Thyroid gland (tissue), 4 donors: ENCODE measurements at regions not wholly inside any gene's neighbourhood (a gene's known extent, or its start where the extent isn't known, plus 50 kb on each side); places are given as distances from the start of the nearest gene placed in this dataset.

Source experiments
- DNase-seq, 2 donors: peaks; one replicate each; pipeline ENCODE4 v3.0.0-alpha.2; 2019
- H3K27ac ChIP-seq, 3 donors: fragments of 200-600 bp; sonication (generic); 1 replicate in 2 of 3; 2 replicates in 1 of 3; pipeline ENCODE4 v1.5.1; 2016 to 2019; ENCODE audit warnings: mild to moderate bottlenecking in 1 of 3, moderate library complexity in 1 of 3
- H3K27me3 ChIP-seq: fragments of 200-600 bp; sonication (generic); one replicate; pipeline ENCODE4 v1.5.1; 2019
- H3K36me3 ChIP-seq, 2 donors: fragments of 200-600 bp; sonication (generic); one replicate each; pipeline ENCODE4 v1.5.1; 2016 to 2019
- H3K4me1 ChIP-seq, 2 donors: fragments of 200-600 bp; sonication (generic); one replicate each; pipeline ENCODE4 v1.5.1; 2017 to 2019
- H3K4me3 ChIP-seq, 3 donors: fragments of 200-600 bp; sonication (generic); replicated peaks in 1 of 3; 1 replicate in 2 of 3; 2 replicates in 1 of 3; pipeline ENCODE4 v1.5.1; 2016; ENCODE audit warnings: mild to moderate bottlenecking in 1 of 3
- H3K9me3 ChIP-seq: fragments of 200-600 bp; sonication (generic); one replicate; pipeline ENCODE4 v1.5.1; 2017
- CTCF ChIP-seq, 6 experiments: fragments of 200-600 bp in 3 of 6; fragments of 450-650 bp in 3 of 6; sonication (generic) in 3 of 6; IDR thresholded peaks; one replicate each; pipeline ENCODE4 v1.5.1; 2016 to 2019; ENCODE audit warnings: antibody characterized with exemption in 6 of 6, mild to moderate bottlenecking in 2 of 6, inconsistent platforms in 1 of 6, moderate library complexity in 1 of 6
- POLR2A ChIP-seq, 2 donors: fragments of 450-650 bp; IDR thresholded peaks; one replicate each; pipeline ENCODE4 v1.6.1; 2017; ENCODE audit warnings: antibody characterized with exemption in 2 of 2, mild to moderate bottlenecking in 2 of 2, moderate library complexity in 1 of 2
- WGBS, 2 donors: methylation state at CpG; one replicate each; pipeline ENCODE4 v1.1.5; 2017; 5-methylcytosine and 5-hydroxymethylcytosine counted together
- intact Hi-C: fragments of 100-400 bp; cut with DNase I; formaldehyde crosslinking; loops from one replicate; pipeline ENCODE4 v1.15.1; 2023

DNA sequence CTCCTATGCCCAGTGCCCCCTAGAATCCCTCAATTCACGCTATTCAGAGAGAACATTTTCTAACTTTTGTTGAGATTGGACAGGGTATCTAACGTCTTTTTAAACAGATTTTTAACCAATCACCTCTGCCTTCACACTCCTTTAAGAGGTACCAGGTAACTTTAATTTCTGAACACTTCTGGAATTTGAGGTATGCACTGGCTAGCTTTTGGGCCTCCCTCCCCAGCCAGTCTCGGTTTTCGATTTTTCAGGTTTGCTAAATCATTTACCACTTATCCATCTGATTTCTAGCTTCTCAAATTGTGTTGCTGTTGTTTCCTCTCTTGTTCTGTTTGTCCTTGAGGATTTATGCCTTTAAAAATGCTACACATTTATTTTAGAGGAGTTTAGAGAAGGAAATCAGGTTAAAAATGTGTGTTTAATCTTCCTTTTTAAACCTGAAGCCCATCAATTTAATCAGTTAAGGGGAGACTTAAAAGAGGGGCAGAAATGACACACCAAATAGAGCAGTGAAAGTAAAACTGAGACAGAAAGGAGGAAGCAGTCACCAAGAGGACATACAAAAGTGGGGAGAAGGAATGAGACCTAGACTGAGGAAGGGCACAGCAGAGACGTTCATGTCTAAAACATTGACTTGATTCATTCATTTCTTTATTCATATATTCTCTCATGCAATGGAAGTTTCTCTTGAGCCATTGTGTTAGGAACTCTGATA lies 139.6 kb upstream of the HTR2A start:
- no peaks in the 10 kb centered on the region for H3K27me3 ChIP-seq
- H3K36me3 ChIP-seq: no peaks in the 10 kb centered on the region
- no peak overlapping the region for H3K27ac ChIP-seq
- no peaks in the 10 kb centered on the region for H3K9me3 ChIP-seq
- H3K4me3 ChIP-seq: no peak overlapping the region
- WGBS, 2 donors: 57% methylated on average over 5 of the region's 5 CpGs
- no peak for DNase-seq
- TF ChIP-seq CTCF (IDR thresholded peaks at IDR 0.05) (no peak), POLR2A (IDR thresholded peaks at IDR 0.05) (no peak)
- intact Hi-C loops: no loop called here
- no peaks in the 10 kb centered on the region for H3K4me1 ChIP-seq

DNA sequence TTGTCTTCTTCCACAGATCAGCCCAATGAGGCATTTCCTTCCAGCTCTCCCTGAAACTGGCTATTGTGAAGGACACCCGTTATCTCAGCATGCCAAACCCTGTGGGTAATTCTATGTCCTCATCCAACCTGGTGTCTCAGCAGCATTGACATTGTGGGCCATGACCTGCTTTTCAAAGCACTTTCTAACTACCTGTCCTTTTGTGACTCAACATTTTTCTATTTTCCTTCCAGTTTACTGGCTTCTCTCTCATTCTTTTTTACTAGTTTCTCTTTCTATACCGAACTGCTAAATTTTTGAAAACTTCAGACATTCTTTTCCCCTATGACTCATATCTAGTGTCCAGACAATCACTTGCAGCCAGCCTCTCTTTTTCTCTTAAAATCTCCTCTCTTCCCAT lies 136.4 kb upstream of the HTR2A start:
- Histone ChIP-seq H3K36me3 (no peaks in the 10 kb centered on the region), H3K27me3 (no peaks in the 10 kb centered on the region), H3K4me3 (no peak overlapping the region), H3K9me3 (no peaks in the 10 kb centered on the region), H3K27ac (no peak overlapping the region), H3K4me1 (no peaks in the 10 kb centered on the region)
- intact Hi-C loops: no loop called here
- no peak for DNase-seq
- 58 to 63% methylated on average over 2 of the region's 2 CpGs for WGBS, 2 donors
- TF ChIP-seq CTCF (IDR thresholded peaks at IDR 0.05) (no peak), POLR2A (IDR thresholded peaks at IDR 0.05) (no peak)

GRCh38 chr13:47027780-47028437 lies 131.1 kb upstream of the HTR2A start:
- H3K4me3 ChIP-seq: no peak overlapping the region
- no peak for DNase-seq
- no peak overlapping the region for H3K27ac ChIP-seq
- TF ChIP-seq POLR2A (IDR thresholded peaks at IDR 0.05) (no peak), CTCF (IDR thresholded peaks at IDR 0.05) (no peak)
- intact Hi-C loops: no loop called here
- WGBS, 2 donors: 45 to 54% methylated on average over 6 of the region's 6 CpGs
- no peaks in the 10 kb centered on the region for H3K36me3 ChIP-seq
- H3K9me3 ChIP-seq: no peaks in the 10 kb centered on the region
- no peaks in the 10 kb centered on the region for H3K27me3 ChIP-seq
- H3K4me1 ChIP-seq: no peaks in the 10 kb centered on the region

DNA sequence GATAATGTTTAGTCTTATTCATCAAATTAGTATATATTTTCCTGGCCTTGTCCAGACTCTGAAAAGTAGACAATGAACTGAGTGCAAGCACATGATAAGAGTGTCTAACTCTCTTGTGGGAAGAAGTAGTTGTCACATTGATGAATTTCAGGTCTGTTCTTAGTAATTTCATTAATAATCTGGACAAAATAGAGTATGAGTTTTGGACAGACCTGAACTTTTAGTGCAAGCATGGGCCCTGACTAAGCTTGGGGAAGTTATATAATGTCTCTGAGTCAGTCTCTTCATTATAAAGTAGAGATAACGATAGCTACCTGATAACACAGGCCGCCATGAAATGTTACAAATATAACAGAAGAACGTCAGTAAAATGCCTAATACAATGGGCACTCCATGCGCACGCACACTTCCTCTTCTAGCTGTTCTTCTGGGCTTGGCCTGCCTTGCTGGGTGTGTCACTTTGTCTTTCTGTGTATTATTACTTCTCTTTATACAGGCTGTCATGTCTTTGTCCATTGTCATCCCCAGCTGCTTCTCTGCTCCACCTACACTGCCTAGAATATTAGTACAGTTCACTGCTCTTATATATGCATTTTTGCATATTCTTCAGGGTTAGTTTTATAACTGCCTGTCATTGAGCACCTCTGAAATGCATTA lies 129.1 kb upstream of the HTR2A start:
- H3K4me3 ChIP-seq: no peak overlapping the region
- intact Hi-C loops: no loop called here
- DNase-seq: no peak
- TF ChIP-seq POLR2A (IDR thresholded peaks at IDR 0.05) (no peak), CTCF (IDR thresholded peaks at IDR 0.05) (no peak)
- no peak overlapping the region for H3K27ac ChIP-seq
- H3K36me3 ChIP-seq: no peaks in the 10 kb centered on the region
- no peaks in the 10 kb centered on the region for H3K27me3 ChIP-seq
- 66 to 68% methylated on average over 5 of the region's 5 CpGs for WGBS, 2 donors
- no peaks in the 10 kb centered on the region for H3K9me3 ChIP-seq
- H3K4me1 ChIP-seq: no peaks in the 10 kb centered on the region

DNA sequence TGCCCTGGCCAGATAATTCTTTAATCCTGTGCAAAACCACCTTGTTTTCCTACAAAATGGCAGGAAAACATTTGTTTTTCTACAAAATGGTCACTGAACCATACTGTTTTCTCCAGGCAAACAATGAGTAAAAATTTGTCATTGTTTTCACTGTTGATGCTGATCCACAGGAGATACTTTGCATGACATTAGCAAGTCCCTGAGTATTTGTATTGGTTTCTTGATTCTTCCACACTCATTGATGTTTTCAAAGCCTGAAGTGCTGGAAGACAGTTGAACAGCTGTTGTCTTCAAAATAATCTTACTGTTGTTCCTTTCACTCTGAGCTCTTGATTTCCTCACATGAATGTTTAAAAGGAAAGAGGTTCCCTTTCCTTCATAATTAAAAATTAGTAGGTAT lies 123.1 kb upstream of the HTR2A start:
- Histone ChIP-seq H3K36me3 (no peaks in the 10 kb centered on the region), H3K9me3 (no peaks in the 10 kb centered on the region), H3K4me3 (no peak overlapping the region), H3K27ac (no peak overlapping the region), H3K27me3 (no peaks in the 10 kb centered on the region), H3K4me1 (no peaks in the 10 kb centered on the region)
- TF ChIP-seq POLR2A (IDR thresholded peaks at IDR 0.05) (no peak), CTCF (IDR thresholded peaks at IDR 0.05) (no peak)
- DNase-seq: no peak
- intact Hi-C loops: no loop called here
